Ishikawa (cell line): ENCODE measurements at regions not wholly inside any gene's neighbourhood (a gene's known extent, or its start where the extent isn't known, plus 50 kb on each side); places are given as distances from the start of the nearest gene placed in this dataset.

Experiments used
- CEBPB ChIP-seq: IDR thresholded peaks from 2 replicates; pipeline ENCODE4 v1.6.1; 2012
- CREB1 ChIP-seq: IDR thresholded peaks from 2 replicates; pipeline ENCODE4 v1.6.1; 2012; ENCODE audit warnings: low read depth
- EGR1 ChIP-seq: IDR thresholded peaks from 2 replicates; pipeline ENCODE4 v1.6.1; 2012
- EP300 ChIP-seq: IDR thresholded peaks from 2 replicates; pipeline ENCODE4 v1.6.1; 2012; ENCODE audit warnings: borderline replicate concordance
- MAX ChIP-seq: IDR thresholded peaks from 2 replicates; pipeline ENCODE4 v1.6.1; 2012
- RAD21 ChIP-seq: IDR thresholded peaks from 2 replicates; pipeline ENCODE4 v1.6.1; 2012; ENCODE audit warnings: low read depth
- REST ChIP-seq: IDR thresholded peaks from 2 replicates; pipeline ENCODE4 v1.6.1; 2012; ENCODE audit warnings: low read depth, mild to moderate bottlenecking
- TAF1 ChIP-seq: IDR thresholded peaks from 2 replicates; pipeline ENCODE4 v1.6.1; 2012; ENCODE audit warnings: low read depth, mild to moderate bottlenecking
- TEAD4 ChIP-seq: IDR thresholded peaks from 2 replicates; pipeline ENCODE4 v1.6.1; 2012
- USF1 ChIP-seq: IDR thresholded peaks from 2 replicates; pipeline ENCODE4 v1.6.1; 2012
- YY1 ChIP-seq: IDR thresholded peaks from 2 replicates; pipeline ENCODE4 v1.6.1; 2012; ENCODE audit warnings: low read depth
- ZBTB7A ChIP-seq: IDR thresholded peaks from 2 replicates; pipeline ENCODE4 v1.6.1; 2012; ENCODE audit warnings: low read depth

- TF ChIP-seq EGR1 (no peak), EP300 (no peak), TAF1 (no peak), REST (no peak), MAX (no peak), CEBPB (no peak), TEAD4 (no peak), USF1 (no peak), CREB1 (no peak), ZBTB7A (no peak), YY1 (no peak), RAD21 (no peak)
These were observed 211.3 kb upstream of the RPS6KA3 start for GRCh38 chrX:20477836-20478524.
